GM23338 (cell line): ENCODE measurements at regions not wholly inside any gene's neighbourhood (a gene's known extent, or its start where the extent isn't known, plus 50 kb on each side); places are given as distances from the start of the nearest gene placed in this dataset.

Source experiments
- ATAC-seq: fragments of 200-7000 bp; cut with Tn5 transposase; 3 replicates; pipeline ENCODE4 v1.9.1; 2020
- DNase-seq: peaks from one replicate; pipeline ENCODE4 v3.0.0-alpha.2; 2015; ENCODE audit warnings: low spot score
- H2AFZ ChIP-seq: fragments of 200-600 bp; sonication (generic); 2 replicates; pipeline ENCODE4 v1.8.0; 2016; ENCODE audit warnings: antibody characterized with exemption, mild to moderate bottlenecking, moderate library complexity
- H3F3A ChIP-seq: fragments of 200-600 bp; sonication (generic); replicated peaks from 2 replicates; pipeline ENCODE4 v1.8.0; 2017; ENCODE audit warnings: antibody characterized with exemption, mixed run types, low read depth
- H3K27ac ChIP-seq: fragments of 200-600 bp; sonication (generic); 2 replicates; pipeline ENCODE4 v1.6.1; 2016; ENCODE audit warnings: low read depth
- H3K27me3 ChIP-seq: fragments of 200-600 bp; sonication (generic); 2 replicates; pipeline ENCODE4 v1.8.0; 2016; ENCODE audit warnings: mild to moderate bottlenecking, mixed run types, moderate library complexity; ENCODE audit not compliant: insufficient read depth
- H3K36me3 ChIP-seq: fragments of 200-600 bp; sonication (generic); 2 replicates; pipeline ENCODE4 v1.8.0; 2016; ENCODE audit warnings: mild to moderate bottlenecking; ENCODE audit not compliant: insufficient read depth
- H3K4me1 ChIP-seq: fragments of 200-600 bp; sonication (generic); 2 replicates; pipeline ENCODE4 v1.8.0; 2016; ENCODE audit warnings: mild to moderate bottlenecking, moderate library complexity; ENCODE audit not compliant: insufficient read depth
- H3K4me2 ChIP-seq: fragments of 200-600 bp; sonication (generic); 2 replicates; pipeline ENCODE4 v1.7.1; 2017; ENCODE audit warnings: mixed run types
- H3K4me3 ChIP-seq: fragments of 200-600 bp; sonication (generic); 2 replicates; pipeline ENCODE4 v1.6.1; 2016; ENCODE audit warnings: mixed run types
- H3K79me2 ChIP-seq: fragments of 200-600 bp; sonication (generic); replicated peaks from 2 replicates; pipeline ENCODE4 v1.8.0; 2017; ENCODE audit warnings: mild to moderate bottlenecking; ENCODE audit not compliant: insufficient read depth
- H3K9me2 ChIP-seq: fragments of 200-600 bp; sonication (generic); 2 replicates; pipeline ENCODE4 v1.8.0; 2017; ENCODE audit not compliant: insufficient read depth
- H4K20me1 ChIP-seq: fragments of 200-600 bp; sonication (generic); replicated peaks from 2 replicates; pipeline ENCODE4 v1.8.0; 2017; ENCODE audit warnings: mild to moderate bottlenecking; ENCODE audit not compliant: insufficient read depth
- H3K27ac Mint-ChIP-seq: 2 replicates; pipeline ENCODE4 v1.8.0; 2020; ENCODE audit warnings: inconsistent platforms, mild to moderate bottlenecking, moderate library complexity, mixed read lengths
- H3K27me3 Mint-ChIP-seq: 3 replicates; pipeline ENCODE4 v1.8.0; 2022; ENCODE audit warnings: low read depth, mild to moderate bottlenecking, moderate library complexity, mixed read lengths, inconsistent platforms; ENCODE audit not compliant: insufficient read depth, poor library complexity
- H3K36me3 Mint-ChIP-seq: 3 replicates; pipeline ENCODE4 v1.8.0; 2021; ENCODE audit warnings: low read depth, mild to moderate bottlenecking, inconsistent platforms, moderate library complexity, mixed read lengths
- H3K4me1 Mint-ChIP-seq: 3 replicates; pipeline ENCODE4 v1.8.0; 2020; ENCODE audit warnings: mild to moderate bottlenecking, inconsistent platforms, mixed read lengths
- H3K4me3 Mint-ChIP-seq: 3 replicates; pipeline ENCODE4 v1.8.0; 2021; ENCODE audit warnings: moderate library complexity, mild to moderate bottlenecking, inconsistent platforms, mixed read lengths
- H3K9me3 Mint-ChIP-seq: 3 replicates; pipeline ENCODE4 v1.8.0; 2020; ENCODE audit warnings: moderate library complexity, mild to moderate bottlenecking, inconsistent platforms, mixed read lengths
- CREB1 ChIP-seq: fragments of 250-450 bp; sonication (Bioruptor Pico); IDR thresholded peaks from 2 replicates; pipeline ENCODE4 v1.5.0; 2020; ENCODE audit warnings: low read depth, mild to moderate bottlenecking, moderate library complexity
- EZH2 ChIP-seq: fragments of 200-600 bp; sonication (generic); IDR thresholded peaks from one replicate; pipeline ENCODE4 v1.8.0; 2017; ENCODE audit warnings: antibody characterized with exemption, mild to moderate bottlenecking, low read depth; ENCODE audit not compliant: unreplicated experiment
- EZH2phosphoT487 ChIP-seq: fragments of 200-600 bp; sonication (generic); IDR thresholded peaks from one replicate; pipeline ENCODE4 v1.8.1; 2018; ENCODE audit warnings: antibody characterized with exemption; ENCODE audit not compliant: unreplicated experiment
- JUNB ChIP-seq: IDR thresholded peaks from one replicate; pipeline ENCODE4 v1.6.1; 2016; ENCODE audit warnings: antibody characterized with exemption; ENCODE audit not compliant: unreplicated experiment
- NANOG ChIP-seq: IDR thresholded peaks from 2 replicates; pipeline ENCODE4 v1.6.1; 2016; ENCODE audit warnings: antibody characterized with exemption, borderline replicate concordance
- POLR2AphosphoS5 ChIP-seq: IDR thresholded peaks from 2 replicates; pipeline ENCODE4 v1.6.1; 2016; ENCODE audit warnings: antibody characterized with exemption, low read depth
- STAT1 ChIP-seq: IDR thresholded peaks from one replicate; pipeline ENCODE4 v1.6.1; 2016; ENCODE audit warnings: antibody characterized with exemption; ENCODE audit not compliant: unreplicated experiment
- ZNF114 ChIP-seq: fragments of 250-450 bp; sonication (Bioruptor Pico); IDR thresholded peaks from 2 replicates; pipeline ENCODE4 v1.5.0; 2020; ENCODE audit warnings: mild to moderate bottlenecking, moderate library complexity
- ZNF331 ChIP-seq: fragments of 250-450 bp; sonication (Bioruptor Pico); IDR thresholded peaks from 2 replicates; pipeline ENCODE4 v1.5.0; 2020; ENCODE audit warnings: low read depth, mild to moderate bottlenecking, moderate library complexity
- TF ChIP-seq, protein P1 (sequence below): fragments of 250-450 bp; sonication (Bioruptor Pico); IDR thresholded peaks from 2 replicates; pipeline ENCODE4 v1.5.0; 2020; ENCODE audit warnings: mild to moderate bottlenecking, moderate library complexity
- TF ChIP-seq, protein P2 (sequence below): IDR thresholded peaks from 2 replicates; pipeline ENCODE4 v1.6.1; 2016; ENCODE audit warnings: antibody characterized with exemption
- TF ChIP-seq, protein P3 (sequence below): IDR thresholded peaks from one replicate; pipeline ENCODE4 v1.6.1; 2018; ENCODE audit warnings: antibody characterized with exemption; ENCODE audit not compliant: unreplicated experiment

DNA sequence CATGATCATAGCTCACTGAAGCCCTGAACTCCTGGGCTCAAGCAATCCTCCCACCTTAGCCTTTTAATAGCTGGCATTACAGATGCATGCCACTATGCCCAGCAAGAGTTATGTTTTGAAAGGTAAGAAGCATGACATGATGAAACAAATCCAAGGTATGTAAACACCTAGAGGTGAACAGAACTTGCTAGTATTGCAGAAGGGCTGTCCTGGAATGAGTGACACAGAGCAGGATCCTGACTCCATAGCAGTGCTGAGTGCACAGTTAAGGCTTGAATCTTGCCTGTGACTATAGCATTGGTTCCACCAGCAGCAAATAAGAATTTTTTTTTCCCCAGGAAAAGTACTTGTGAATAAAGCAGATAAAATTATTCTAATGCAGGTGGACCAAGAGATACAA lies 309.5 kb downstream of the PIK3C3 start:
- no peaks in the 10 kb centered on the region for H3K4me1 Mint-ChIP-seq

More for the DNA sequence above, 309.5 kb downstream of the PIK3C3 start:
- Histone ChIP-seq H3K9me2 (peaks cover 6% of the 10 kb centered on the region; the same call in 1 of the 2 replicates), H2AFZ (no peak overlapping the region), H3K79me2 (no peaks in the 10 kb centered on the region), H4K20me1 (no peaks in the 10 kb centered on the region), H3K4me3 (no peak overlapping the region), H3K36me3 (no peaks in the 10 kb centered on the region), H3K27ac (no peak overlapping the region), H3K27me3 (no peaks in the 10 kb centered on the region), H3F3A (no peaks in the 10 kb centered on the region), H3K4me1 (no peaks in the 10 kb centered on the region), H3K4me2 (no peak overlapping the region)
- DNase-seq = no peak
- ATAC-seq = no peak
- H3K9me3 Mint-ChIP-seq = no peaks in the 10 kb centered on the region
- no peak overlapping the region for H3K4me3 Mint-ChIP-seq
- no peak overlapping the region for H3K27ac Mint-ChIP-seq
- H3K36me3 Mint-ChIP-seq = no peaks in the 10 kb centered on the region
- TF ChIP-seq, protein P1, sequence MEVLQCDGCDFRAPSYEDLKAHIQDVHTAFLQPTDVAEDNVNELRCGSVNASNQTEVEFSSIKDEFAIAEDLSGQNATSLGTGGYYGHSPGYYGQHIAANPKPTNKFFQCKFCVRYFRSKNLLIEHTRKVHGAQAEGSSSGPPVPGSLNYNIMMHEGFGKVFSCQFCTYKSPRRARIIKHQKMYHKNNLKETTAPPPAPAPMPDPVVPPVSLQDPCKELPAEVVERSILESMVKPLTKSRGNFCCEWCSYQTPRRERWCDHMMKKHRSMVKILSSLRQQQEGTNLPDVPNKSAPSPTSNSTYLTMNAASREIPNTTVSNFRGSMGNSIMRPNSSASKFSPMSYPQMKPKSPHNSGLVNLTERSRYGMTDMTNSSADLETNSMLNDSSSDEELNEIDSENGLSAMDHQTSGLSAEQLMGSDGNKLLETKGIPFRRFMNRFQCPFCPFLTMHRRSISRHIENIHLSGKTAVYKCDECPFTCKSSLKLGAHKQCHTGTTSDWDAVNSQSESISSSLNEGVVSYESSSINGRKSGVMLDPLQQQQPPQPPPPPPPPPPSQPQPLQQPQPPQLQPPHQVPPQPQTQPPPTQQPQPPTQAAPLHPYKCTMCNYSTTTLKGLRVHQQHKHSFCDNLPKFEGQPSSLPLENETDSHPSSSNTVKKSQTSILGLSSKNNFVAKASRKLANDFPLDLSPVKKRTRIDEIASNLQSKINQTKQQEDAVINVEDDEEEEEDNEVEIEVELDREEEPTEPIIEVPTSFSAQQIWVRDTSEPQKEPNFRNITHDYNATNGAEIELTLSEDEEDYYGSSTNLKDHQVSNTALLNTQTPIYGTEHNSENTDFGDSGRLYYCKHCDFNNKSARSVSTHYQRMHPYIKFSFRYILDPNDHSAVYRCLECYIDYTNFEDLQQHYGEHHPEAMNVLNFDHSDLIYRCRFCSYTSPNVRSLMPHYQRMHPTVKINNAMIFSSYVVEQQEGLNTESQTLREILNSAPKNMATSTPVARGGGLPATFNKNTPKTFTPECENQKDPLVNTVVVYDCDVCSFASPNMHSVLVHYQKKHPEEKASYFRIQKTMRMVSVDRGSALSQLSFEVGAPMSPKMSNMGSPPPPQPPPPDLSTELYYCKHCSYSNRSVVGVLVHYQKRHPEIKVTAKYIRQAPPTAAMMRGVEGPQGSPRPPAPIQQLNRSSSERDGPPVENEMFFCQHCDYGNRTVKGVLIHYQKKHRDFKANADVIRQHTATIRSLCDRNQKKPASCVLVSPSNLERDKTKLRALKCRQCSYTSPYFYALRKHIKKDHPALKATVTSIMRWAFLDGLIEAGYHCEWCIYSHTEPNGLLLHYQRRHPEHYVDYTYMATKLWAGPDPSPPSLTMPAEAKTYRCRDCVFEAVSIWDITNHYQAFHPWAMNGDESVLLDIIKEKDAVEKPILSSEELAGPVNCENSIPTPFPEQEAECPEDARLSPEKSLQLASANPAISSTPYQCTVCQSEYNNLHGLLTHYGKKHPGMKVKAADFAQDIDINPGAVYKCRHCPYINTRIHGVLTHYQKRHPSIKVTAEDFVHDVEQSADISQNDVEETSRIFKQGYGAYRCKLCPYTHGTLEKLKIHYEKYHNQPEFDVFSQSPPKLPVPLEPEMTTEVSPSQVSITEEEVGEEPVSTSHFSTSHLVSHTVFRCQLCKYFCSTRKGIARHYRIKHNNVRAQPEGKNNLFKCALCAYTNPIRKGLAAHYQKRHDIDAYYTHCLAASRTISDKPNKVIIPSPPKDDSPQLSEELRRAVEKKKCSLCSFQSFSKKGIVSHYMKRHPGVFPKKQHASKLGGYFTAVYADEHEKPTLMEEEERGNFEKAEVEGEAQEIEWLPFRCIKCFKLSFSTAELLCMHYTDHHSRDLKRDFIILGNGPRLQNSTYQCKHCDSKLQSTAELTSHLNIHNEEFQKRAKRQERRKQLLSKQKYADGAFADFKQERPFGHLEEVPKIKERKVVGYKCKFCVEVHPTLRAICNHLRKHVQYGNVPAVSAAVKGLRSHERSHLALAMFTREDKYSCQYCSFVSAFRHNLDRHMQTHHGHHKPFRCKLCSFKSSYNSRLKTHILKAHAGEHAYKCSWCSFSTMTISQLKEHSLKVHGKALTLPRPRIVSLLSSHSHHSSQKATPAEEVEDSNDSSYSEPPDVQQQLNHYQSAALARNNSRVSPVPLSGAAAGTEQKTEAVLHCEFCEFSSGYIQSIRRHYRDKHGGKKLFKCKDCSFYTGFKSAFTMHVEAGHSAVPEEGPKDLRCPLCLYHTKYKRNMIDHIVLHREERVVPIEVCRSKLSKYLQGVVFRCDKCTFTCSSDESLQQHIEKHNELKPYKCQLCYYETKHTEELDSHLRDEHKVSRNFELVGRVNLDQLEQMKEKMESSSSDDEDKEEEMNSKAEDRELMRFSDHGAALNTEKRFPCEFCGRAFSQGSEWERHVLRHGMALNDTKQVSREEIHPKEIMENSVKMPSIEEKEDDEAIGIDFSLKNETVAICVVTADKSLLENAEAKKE (CRISPR knock-in tag) = no peak
- no peak for TF ChIP-seq NANOG
- TF ChIP-seq STAT1 = no peak
- TF ChIP-seq POLR2AphosphoS5 = no peak
- TF ChIP-seq, protein P2, sequence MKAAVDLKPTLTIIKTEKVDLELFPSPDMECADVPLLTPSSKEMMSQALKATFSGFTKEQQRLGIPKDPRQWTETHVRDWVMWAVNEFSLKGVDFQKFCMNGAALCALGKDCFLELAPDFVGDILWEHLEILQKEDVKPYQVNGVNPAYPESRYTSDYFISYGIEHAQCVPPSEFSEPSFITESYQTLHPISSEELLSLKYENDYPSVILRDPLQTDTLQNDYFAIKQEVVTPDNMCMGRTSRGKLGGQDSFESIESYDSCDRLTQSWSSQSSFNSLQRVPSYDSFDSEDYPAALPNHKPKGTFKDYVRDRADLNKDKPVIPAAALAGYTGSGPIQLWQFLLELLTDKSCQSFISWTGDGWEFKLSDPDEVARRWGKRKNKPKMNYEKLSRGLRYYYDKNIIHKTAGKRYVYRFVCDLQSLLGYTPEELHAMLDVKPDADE = no peak
- no peak for TF ChIP-seq EZH2phosphoT487
- no peak for TF ChIP-seq ZNF114 (CRISPR knock-in tag)
- no peak for TF ChIP-seq JUNB
- no peak for TF ChIP-seq CREB1 (CRISPR knock-in tag)
- TF ChIP-seq, protein P3, sequence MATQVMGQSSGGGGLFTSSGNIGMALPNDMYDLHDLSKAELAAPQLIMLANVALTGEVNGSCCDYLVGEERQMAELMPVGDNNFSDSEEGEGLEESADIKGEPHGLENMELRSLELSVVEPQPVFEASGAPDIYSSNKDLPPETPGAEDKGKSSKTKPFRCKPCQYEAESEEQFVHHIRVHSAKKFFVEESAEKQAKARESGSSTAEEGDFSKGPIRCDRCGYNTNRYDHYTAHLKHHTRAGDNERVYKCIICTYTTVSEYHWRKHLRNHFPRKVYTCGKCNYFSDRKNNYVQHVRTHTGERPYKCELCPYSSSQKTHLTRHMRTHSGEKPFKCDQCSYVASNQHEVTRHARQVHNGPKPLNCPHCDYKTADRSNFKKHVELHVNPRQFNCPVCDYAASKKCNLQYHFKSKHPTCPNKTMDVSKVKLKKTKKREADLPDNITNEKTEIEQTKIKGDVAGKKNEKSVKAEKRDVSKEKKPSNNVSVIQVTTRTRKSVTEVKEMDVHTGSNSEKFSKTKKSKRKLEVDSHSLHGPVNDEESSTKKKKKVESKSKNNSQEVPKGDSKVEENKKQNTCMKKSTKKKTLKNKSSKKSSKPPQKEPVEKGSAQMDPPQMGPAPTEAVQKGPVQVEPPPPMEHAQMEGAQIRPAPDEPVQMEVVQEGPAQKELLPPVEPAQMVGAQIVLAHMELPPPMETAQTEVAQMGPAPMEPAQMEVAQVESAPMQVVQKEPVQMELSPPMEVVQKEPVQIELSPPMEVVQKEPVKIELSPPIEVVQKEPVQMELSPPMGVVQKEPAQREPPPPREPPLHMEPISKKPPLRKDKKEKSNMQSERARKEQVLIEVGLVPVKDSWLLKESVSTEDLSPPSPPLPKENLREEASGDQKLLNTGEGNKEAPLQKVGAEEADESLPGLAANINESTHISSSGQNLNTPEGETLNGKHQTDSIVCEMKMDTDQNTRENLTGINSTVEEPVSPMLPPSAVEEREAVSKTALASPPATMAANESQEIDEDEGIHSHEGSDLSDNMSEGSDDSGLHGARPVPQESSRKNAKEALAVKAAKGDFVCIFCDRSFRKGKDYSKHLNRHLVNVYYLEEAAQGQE = no peak
- TF ChIP-seq EZH2 = no peak
- TF ChIP-seq ZNF331 (CRISPR knock-in tag) = no peak
- no peaks in the 10 kb centered on the region for H3K27me3 Mint-ChIP-seq
